H1 (cell line): ENCODE measurements at regions not wholly inside any gene's neighbourhood (a gene's known extent, or its start where the extent isn't known, plus 50 kb on each side); places are given as distances from the start of the nearest gene placed in this dataset.
A peak's percentile ranks its signal among the peaks of the same experiment; 100 is the strongest.

Source experiments
- CTCF ChIA-PET: fragments of 300-600 bp; sonication (Branson Sonifier 250); formaldehyde crosslinking; loops from one replicate; lab custom pipeline; 2021; ENCODE audit not compliant: partially characterized antibody; lab: Charles Lee
- POLR2A ChIA-PET: fragments of 300-600 bp; sonication (Branson Sonifier 250); formaldehyde crosslinking; loops from one replicate; lab custom pipeline; 2021; ENCODE audit warnings: inconsistent platforms; ENCODE audit not compliant: partially characterized antibody; lab: Charles Lee
- DNase-seq, 2 experiments: peaks; one replicate each; pipeline versions ENCODE4 v3.0.0 to v3.0.0-alpha.2; 2010 to 2022; ENCODE audit warnings: low spot score in 2 of 2, low read depth in 1 of 2, mixed read lengths in 1 of 2
- FAIRE-seq: peaks from 2 replicates; lab custom pipeline; 2011; peaks lifted over from hg19 to GRCh38; lab: Jason Lieb, UNC
- H2AFZ ChIP-seq: 2 replicates; pipeline ENCODE4 v1.8.1; 2012; ENCODE audit warnings: low read length, inconsistent platforms
- H2AK5ac ChIP-seq: 2 replicates; pipeline ENCODE4 v1.6.1; 2013; ENCODE audit warnings: low read depth, low read length
- H2BK120ac ChIP-seq: replicated peaks from 2 replicates; pipeline ENCODE3; 2013; ENCODE audit warnings: low read depth, low read length, inconsistent platforms
- H2BK12ac ChIP-seq: 2 replicates; pipeline ENCODE4 v1.6.1; 2013; ENCODE audit warnings: low read depth, low read length
- H2BK15ac ChIP-seq: 2 replicates; pipeline ENCODE4 v1.6.1; 2013; ENCODE audit warnings: low read length
- H2BK20ac ChIP-seq: 2 replicates; pipeline ENCODE4 v1.6.1; 2013; ENCODE audit warnings: low read length
- H2BK5ac ChIP-seq: 2 replicates; pipeline ENCODE4 v1.6.1; 2013; ENCODE audit warnings: low read depth, low read length
- H3K14ac ChIP-seq: 2 replicates; pipeline ENCODE4 v1.6.1; 2013; ENCODE audit warnings: inconsistent platforms; ENCODE audit not compliant: insufficient read length
- H3K18ac ChIP-seq: 2 replicates; pipeline ENCODE4 v1.6.1; 2013; ENCODE audit warnings: low read length; ENCODE audit errors: extremely low read depth
- H3K23ac ChIP-seq: 2 replicates; pipeline ENCODE4 v1.6.1; 2013; ENCODE audit warnings: inconsistent platforms; ENCODE audit not compliant: insufficient read length
- H3K23me2 ChIP-seq: 2 replicates; pipeline ENCODE4 v1.6.1; 2013; ENCODE audit warnings: low read depth, low read length
- H3K27ac ChIP-seq: 2 replicates; pipeline ENCODE4 v1.6.1; 2011; ENCODE audit warnings: low read depth, low read length, inconsistent platforms
- H3K27me3 ChIP-seq, 4 experiments: replicated peaks in 1 of 4; 1 replicate in 1 of 4; 2 replicates in 3 of 4; pipeline versions ENCODE4 v1.6.1 to v1.8.1; 2011 to 2013; ENCODE audit warnings: low read length in 3 of 4, mild to moderate bottlenecking in 3 of 4, inconsistent platforms in 2 of 4, mixed read lengths in 2 of 4, moderate library complexity in 1 of 4; ENCODE audit not compliant: control insufficient read depth in 3 of 4, insufficient read depth in 3 of 4; ENCODE audit errors: extremely low read depth in 1 of 4
- H3K36me3 ChIP-seq, 4 experiments: 2 replicates each; pipeline versions ENCODE4 v1.6.1 to v1.8.1; 2011 to 2013; ENCODE audit warnings: mild to moderate bottlenecking in 4 of 4, low read length in 3 of 4, moderate library complexity in 2 of 4, control low read depth in 1 of 4, inconsistent platforms in 1 of 4; ENCODE audit not compliant: insufficient read depth in 4 of 4, control insufficient read depth in 2 of 4
- H3K4ac ChIP-seq: replicated peaks from 2 replicates; pipeline ENCODE3; 2013; ENCODE audit warnings: low read length, low read depth, mixed read lengths, inconsistent platforms; ENCODE audit not compliant: insufficient read length
- H3K4me1 ChIP-seq, 4 experiments: replicated peaks in 1 of 4; 1 replicate in 1 of 4; 2 replicates in 3 of 4; pipeline versions ENCODE4 v1.6.1 to v1.8.1; 2011 to 2013; ENCODE audit warnings: low read length in 3 of 4, inconsistent platforms in 2 of 4, mixed read lengths in 1 of 4; ENCODE audit not compliant: insufficient read depth in 4 of 4, control insufficient read depth in 3 of 4
- H3K4me2 ChIP-seq, 2 experiments: 2 replicates each; pipeline versions ENCODE4 v1.6.1 to v1.8.1; 2011 to 2013; ENCODE audit warnings: low read depth in 2 of 2, low read length in 2 of 2, control low read depth in 1 of 2, inconsistent platforms in 1 of 2, mild to moderate bottlenecking in 1 of 2; ENCODE audit not compliant: insufficient read depth in 1 of 2
- H3K4me3 ChIP-seq, 4 experiments: fragments of 200-600, 300-600 bp in 1 of 4; sonication (generic), shearing (Covaris generic), sonication (Bioruptor Twin) in 1 of 4; 2 replicates each; pipeline versions ENCODE4 v1.5.1 to v1.8.1; 2011 to 2016; ENCODE audit warnings: low read length in 4 of 4, low read depth in 3 of 4, control low read depth in 2 of 4, inconsistent platforms in 2 of 4, mild to moderate bottlenecking in 2 of 4, mixed read lengths in 1 of 4, moderate library complexity in 1 of 4; ENCODE audit not compliant: insufficient read depth in 2 of 4; ENCODE audit errors: extremely low read depth in 1 of 4
- H3K56ac ChIP-seq: replicated peaks from 2 replicates; pipeline ENCODE3; 2013; ENCODE audit warnings: low read depth, mild to moderate bottlenecking, mixed read lengths, low read length, inconsistent platforms; ENCODE audit not compliant: insufficient read length
- H3K79me1 ChIP-seq: 2 replicates; pipeline ENCODE4 v1.6.1; 2013; ENCODE audit warnings: low read depth, low read length, control low read depth
- H3K79me2 ChIP-seq, 2 experiments: 2 replicates each; pipeline versions ENCODE4 v1.6.1 to v1.8.1; 2012 to 2013; ENCODE audit warnings: low read length in 2 of 2, mild to moderate bottlenecking in 2 of 2, inconsistent platforms in 1 of 2; ENCODE audit not compliant: insufficient read depth in 2 of 2, control insufficient read depth in 1 of 2
- H3K9ac ChIP-seq, 4 experiments: replicated peaks in 1 of 4; 1 replicate in 1 of 4; 2 replicates in 3 of 4; pipeline versions ENCODE4 v1.6.1 to v1.8.1; 2011 to 2013; ENCODE audit warnings: low read depth in 3 of 4, low read length in 3 of 4, control low read depth in 2 of 4, mild to moderate bottlenecking in 2 of 4, moderate library complexity in 2 of 4, inconsistent platforms in 1 of 4; ENCODE audit errors: extremely low read depth in 1 of 4
- H3K9me3 ChIP-seq, 2 experiments: 2 replicates each; pipeline versions ENCODE4 v1.6.1 to v1.8.1; 2012 to 2013; ENCODE audit warnings: mild to moderate bottlenecking in 2 of 2, moderate library complexity in 2 of 2, control low read depth in 1 of 2, inconsistent platforms in 1 of 2, low read depth in 1 of 2, low read length in 1 of 2, mixed read lengths in 1 of 2; ENCODE audit not compliant: insufficient read depth in 2 of 2
- H4K20me1 ChIP-seq, 2 experiments: replicated peaks in 1 of 2; 2 replicates each; pipeline versions ENCODE3 to v1.8.1; 2011 to 2013; ENCODE audit warnings: inconsistent platforms in 2 of 2, low read length in 2 of 2, mild to moderate bottlenecking in 1 of 2; ENCODE audit not compliant: insufficient read depth in 2 of 2, control insufficient read depth in 1 of 2
- H4K5ac ChIP-seq: 2 replicates; pipeline ENCODE4 v1.6.1; 2013; ENCODE audit warnings: low read length, low read depth, mixed read lengths, inconsistent platforms; ENCODE audit not compliant: insufficient read length
- H4K8ac ChIP-seq: 2 replicates; pipeline ENCODE4 v1.8.0; 2013; ENCODE audit warnings: mild to moderate bottlenecking, moderate library complexity, low read length, inconsistent platforms; ENCODE audit not compliant: insufficient read depth; ENCODE audit errors: extremely low read depth
- H4K91ac ChIP-seq: replicated peaks from 2 replicates; pipeline ENCODE3; 2013; ENCODE audit warnings: low read length, mixed read lengths, inconsistent platforms; ENCODE audit not compliant: insufficient read length
- CBX5 ChIP-seq: fragments of 300-800, 300-1000 bp; sonication (generic); IDR thresholded peaks from 2 replicates; pipeline ENCODE4 v1.7.1; 2016; ENCODE audit warnings: antibody characterized with exemption, low read length, low read depth
- CHD1 ChIP-seq: IDR thresholded peaks from 2 replicates; pipeline ENCODE4 v1.6.1; 2012; ENCODE audit warnings: low read depth, low read length, improper control_type of control experiment
- EZH2 ChIP-seq: fragments of 200-600 bp; sonication (generic); IDR thresholded peaks from 2 replicates; pipeline ENCODE4 v1.7.1; 2012; ENCODE audit warnings: low read depth, mild to moderate bottlenecking, moderate library complexity, low read length, inconsistent platforms; ENCODE audit not compliant: severe bottlenecking
- GTF2F1 ChIP-seq: IDR thresholded peaks from 2 replicates; pipeline ENCODE4 v1.6.1; 2012; ENCODE audit warnings: low read depth, low read length, improper control_type of control experiment, borderline replicate concordance
- JUN ChIP-seq: IDR thresholded peaks from 2 replicates; pipeline ENCODE4 v1.6.1; 2011; ENCODE audit warnings: low read depth, mild to moderate bottlenecking, improper control_type of control experiment, low read length
- KDM4A ChIP-seq: IDR thresholded peaks from one replicate; pipeline ENCODE4 v1.7.1; 2012; ENCODE audit warnings: low read depth, mild to moderate bottlenecking, moderate library complexity, low read length, inconsistent platforms; ENCODE audit not compliant: severe bottlenecking
- POU5F1 ChIP-seq: IDR thresholded peaks from 2 replicates; pipeline ENCODE4 v1.6.1; 2011; ENCODE audit warnings: low read depth, mild to moderate bottlenecking, low read length, moderate library complexity
- RAD21 ChIP-seq, 2 experiments: IDR thresholded peaks in 1 of 2; conservative IDR thresholded peaks in 1 of 2; 2 replicates each; pipeline ENCODE4 v1.6.1; 2011; ENCODE audit warnings: low read depth in 2 of 2, low read length in 2 of 2, improper control_type of control experiment in 1 of 2, inconsistent platforms in 1 of 2, mild to moderate bottlenecking in 1 of 2, moderate library complexity in 1 of 2
- RBBP5 ChIP-seq: IDR thresholded peaks from 2 replicates; pipeline ENCODE4 v1.7.1; 2012; ENCODE audit warnings: low read depth, mild to moderate bottlenecking, inconsistent platforms, low read length, moderate library complexity, borderline replicate concordance
- TAF7 ChIP-seq: optimal IDR thresholded peaks from 2 replicates; pipeline ENCODE3; 2011; ENCODE audit warnings: low read depth, mild to moderate bottlenecking, inconsistent platforms, low read length, moderate library complexity, borderline replicate concordance
- TCF12 ChIP-seq: IDR thresholded peaks from 2 replicates; pipeline ENCODE4 v1.6.1; 2011; ENCODE audit warnings: low read depth, mild to moderate bottlenecking, low read length
- WGBS, 2 experiments: shearing (Covaris generic) in 1 of 2; methylation state at CpG; one replicate each; pipeline versions ENCODE4 v1.1.6 to v1.1.7; 2013 to 2015; ENCODE audit warnings: low lambda C conversion rate in 2 of 2, mixed read lengths in 2 of 2, inconsistent platforms in 1 of 2, low coverage in 1 of 2, missing lambda C conversion rate in 1 of 2; ENCODE audit not compliant: insufficient replicate concordance in 2 of 2, insufficient coverage in 1 of 2, insufficient read length in 1 of 2; ENCODE audit errors: extremely low coverage in 1 of 2, missing lambda C conversion rate in 1 of 2; 5-methylcytosine and 5-hydroxymethylcytosine counted together
- TF ChIP-seq, protein P1 (sequence below): IDR thresholded peaks from 2 replicates; pipeline ENCODE4 v1.6.1; 2012; ENCODE audit warnings: inconsistent platforms

GRCh38 chr21:35216996-35217395, 167.9 kb upstream of the RUNX1 start:
- POLR2A ChIA-PET, result no interaction called here
- CTCF ChIA-PET, result interaction anchor here (1.1 to 3.3 kb wide), 2 partner anchors 12 to 83 kb away, joined by 3 to 11 read pairs; no protein-coding TSS in a partner anchor
- TF ChIP-seq, protein P1, sequence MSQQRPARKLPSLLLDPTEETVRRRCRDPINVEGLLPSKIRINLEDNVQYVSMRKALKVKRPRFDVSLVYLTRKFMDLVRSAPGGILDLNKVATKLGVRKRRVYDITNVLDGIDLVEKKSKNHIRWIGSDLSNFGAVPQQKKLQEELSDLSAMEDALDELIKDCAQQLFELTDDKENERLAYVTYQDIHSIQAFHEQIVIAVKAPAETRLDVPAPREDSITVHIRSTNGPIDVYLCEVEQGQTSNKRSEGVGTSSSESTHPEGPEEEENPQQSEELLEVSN, result no peak
- TF ChIP-seq EZH2, result no peak
- no peak for TF ChIP-seq JUN
- no peak for TF ChIP-seq TCF12
- TF ChIP-seq CHD1, result no peak
- TF ChIP-seq TAF7, result no peak
- TF ChIP-seq RAD21 (IDR thresholded peaks at IDR 0.05 in 1 of 2, conservative IDR thresholded peaks at IDR 0.05 in 1 of 2; ENCODE audit: low read depth in 2 of 2, low read length in 2 of 2), result no peak
- TF ChIP-seq POU5F1, result no peak
- TF ChIP-seq GTF2F1, result no peak
- no peak for TF ChIP-seq KDM4A
- TF ChIP-seq CBX5, result no peak
- TF ChIP-seq RBBP5, result no peak

More at GRCh38 chr21:35216996-35217395, 167.9 kb upstream of the RUNX1 start:
- H3K4ac ChIP-seq, result no peak overlapping the region
- FAIRE-seq, result no peak
- no peak overlapping the region for H2AFZ ChIP-seq
- H3K56ac ChIP-seq, result no peak overlapping the region
- WGBS, 2 experiments, result 100% methylated on average over 1 of the region's 1 CpG; no CpG with 5 or more reads in 1 of the 2 experiments
- peak overlapping the region; percentile 2; the same call in 1 of the 2 replicates for H2BK12ac ChIP-seq
- no peak overlapping the region for H2BK20ac ChIP-seq
- no peak overlapping the region for H3K9ac ChIP-seq
- no peak overlapping the region for H2BK15ac ChIP-seq
- H2AK5ac ChIP-seq, result no peak overlapping the region
- no peak for DNase-seq
- no peaks in the 10 kb centered on the region for H3K9me3 ChIP-seq
- no peak overlapping the region for H3K18ac ChIP-seq
- H3K4me3 ChIP-seq, result no peak overlapping the region
- no peaks in the 10 kb centered on the region for H3K23me2 ChIP-seq
- H4K91ac ChIP-seq, result no peak overlapping the region
- H4K8ac ChIP-seq, result no peak overlapping the region
- H3K27me3 ChIP-seq, result no peaks in the 10 kb centered on the region
- no peak overlapping the region for H3K14ac ChIP-seq
- H2BK120ac ChIP-seq, result no peak overlapping the region
- H4K20me1 ChIP-seq, result no peaks in the 10 kb centered on the region
- H3K27ac ChIP-seq, result no peak overlapping the region
- H2BK5ac ChIP-seq, result no peak overlapping the region
- H3K79me2 ChIP-seq, result no peaks in the 10 kb centered on the region
- no peaks in the 10 kb centered on the region; a peak in 1 of 8 replicates for H3K36me3 ChIP-seq
- no peaks in the 10 kb centered on the region for H3K4me1 ChIP-seq
- no peaks in the 10 kb centered on the region for H3K79me1 ChIP-seq
- no peak overlapping the region for H4K5ac ChIP-seq
- H3K4me2 ChIP-seq, result no peak overlapping the region
- no peak overlapping the region for H3K23ac ChIP-seq
